T-helper 1 cell treated with Interleukin-12 subunit alpha and Interleukin-12 subunit beta and Interleukin-4 antibody, amounts not matched to agents 30 ng/mL and 1 ng/mL, for 36 hours (primary cell): ENCODE measurements at regions not wholly inside any gene's neighbourhood (a gene's known extent, or its start where the extent isn't known, plus 50 kb on each side); places are given as distances from the start of the nearest gene placed in this dataset.
"Not testable (repeated sequence)": the region's sequence is repeated elsewhere in the genome, so short reads cannot be mapped to it uniquely, and the experiment has no call there.

ENCODE experiments used
- intact Hi-C: fragments of 100-400 bp; cut with micrococcal nuclease; formaldehyde crosslinking; loops from one replicate; pipeline ENCODE4 v1.15.1; 2024

GRCh38 chr5:39633057-39633456 lies 208.3 kb upstream of the DAB2 start:
- intact Hi-C loops, result no loop called here

GRCh38 chr5:39631958-39632357 lies 207.2 kb upstream of the DAB2 start:
- intact Hi-C loops, result no loop called here

- intact Hi-C loops, result no loop called here
Measured at GRCh38 chr5:39629946-39630345, 205.2 kb upstream of the DAB2 start.

DNA sequence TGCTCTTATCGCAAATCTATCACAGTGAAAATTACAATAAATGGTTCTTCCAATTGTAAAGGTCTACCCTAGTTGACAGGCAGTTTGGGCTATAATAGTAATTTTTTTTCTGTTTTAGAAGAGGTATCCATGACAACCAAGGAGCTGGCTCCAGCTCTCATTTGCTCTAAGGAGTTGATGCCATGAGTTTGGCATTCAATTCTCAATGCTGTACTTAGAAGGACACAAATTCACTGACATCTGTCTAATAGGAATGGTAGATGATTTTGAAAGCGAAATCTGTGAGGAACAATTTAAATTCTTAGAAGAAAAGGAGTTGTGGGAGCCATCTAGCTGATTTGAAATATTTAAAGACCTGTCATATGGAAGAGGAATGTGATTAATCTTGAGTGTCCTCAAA lies 203.6 kb upstream of the DAB2 start:
- intact Hi-C loops, result no loop called here

DNA sequence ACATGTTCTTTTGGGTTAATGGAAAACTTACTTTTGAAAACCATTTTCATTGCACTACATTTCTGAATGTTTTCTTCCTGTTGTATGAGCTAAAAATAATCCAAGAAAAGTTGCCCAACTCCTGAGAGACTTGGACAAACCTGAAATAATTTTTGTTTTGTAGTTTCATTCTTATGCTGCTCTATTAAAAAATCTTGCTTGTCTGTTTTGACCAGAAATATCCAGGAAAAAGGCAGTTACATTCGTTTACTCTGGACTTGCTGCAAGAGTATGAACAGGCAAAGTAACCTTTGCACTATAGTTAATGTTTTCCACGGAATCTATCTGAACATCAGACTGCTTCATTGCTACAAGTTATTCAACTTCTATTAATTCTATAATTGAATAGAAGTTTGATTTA lies 200.1 kb upstream of the DAB2 start:
- intact Hi-C loops, result no loop called here

DNA sequence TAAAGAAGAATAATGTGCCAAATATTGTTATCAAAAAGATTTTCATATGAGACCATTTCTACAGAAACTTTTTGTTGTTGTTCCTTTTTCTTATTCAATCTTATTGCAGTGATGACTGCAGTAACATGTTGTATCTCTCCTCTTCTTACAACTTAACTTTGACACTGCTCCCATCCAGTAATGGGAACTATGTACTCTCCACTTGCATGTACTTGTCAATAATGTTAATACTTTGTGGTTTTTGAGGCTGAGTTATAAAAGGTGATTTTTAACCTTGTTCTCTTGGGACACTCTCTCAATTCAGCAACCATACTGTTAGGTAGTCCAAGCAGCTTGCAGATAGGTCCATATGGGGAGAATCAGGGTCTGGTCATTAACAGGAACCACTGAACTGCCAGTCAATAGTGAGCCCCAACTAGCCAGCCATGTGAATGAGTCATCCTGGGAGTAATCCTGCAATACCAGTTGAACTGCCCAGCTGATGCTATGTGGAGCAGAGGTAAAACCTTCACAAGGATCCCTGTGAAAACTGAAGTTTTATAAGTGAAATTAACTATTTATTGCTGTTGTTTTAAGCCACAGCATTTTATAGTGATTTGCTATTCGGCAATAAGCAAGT lies 199.6 kb upstream of the DAB2 start:
- intact Hi-C loops, result no loop called here

- intact Hi-C loops, result no loop called here
Measured at GRCh38 chr5:39623291-39623865, 198.6 kb upstream of the DAB2 start.

DNA sequence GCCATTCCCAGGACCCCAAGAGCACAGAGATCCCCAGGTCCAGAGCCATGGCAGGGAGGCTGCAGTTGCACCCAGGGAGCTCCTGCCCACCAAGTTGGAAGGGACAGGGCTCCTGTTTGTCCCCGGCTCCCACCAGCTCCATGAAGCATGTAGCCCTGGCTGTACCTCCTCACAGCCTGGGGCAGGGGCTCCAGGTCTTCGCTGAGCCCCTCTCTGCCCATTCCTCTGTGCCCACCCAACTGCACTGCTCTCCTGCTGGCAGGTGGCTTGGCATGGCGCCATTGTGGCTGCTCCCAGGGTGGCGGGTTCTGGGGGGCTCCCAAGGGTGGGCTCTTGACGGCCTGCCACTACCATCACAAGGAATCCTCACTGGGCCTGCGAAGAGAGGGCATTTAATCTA lies 197.5 kb upstream of the DAB2 start:
- intact Hi-C loops, result no loop called here

GRCh38 chr5:39619168-39619818 lies 194.5 kb upstream of the DAB2 start:
- intact Hi-C loops, result no loop called here

GRCh38 chr5:39618391-39618790 lies 193.6 kb upstream of the DAB2 start:
- intact Hi-C loops, result no loop called here

GRCh38 chr5:39616131-39616530 lies 191.4 kb upstream of the DAB2 start:
- intact Hi-C loops, result no loop called here

DNA sequence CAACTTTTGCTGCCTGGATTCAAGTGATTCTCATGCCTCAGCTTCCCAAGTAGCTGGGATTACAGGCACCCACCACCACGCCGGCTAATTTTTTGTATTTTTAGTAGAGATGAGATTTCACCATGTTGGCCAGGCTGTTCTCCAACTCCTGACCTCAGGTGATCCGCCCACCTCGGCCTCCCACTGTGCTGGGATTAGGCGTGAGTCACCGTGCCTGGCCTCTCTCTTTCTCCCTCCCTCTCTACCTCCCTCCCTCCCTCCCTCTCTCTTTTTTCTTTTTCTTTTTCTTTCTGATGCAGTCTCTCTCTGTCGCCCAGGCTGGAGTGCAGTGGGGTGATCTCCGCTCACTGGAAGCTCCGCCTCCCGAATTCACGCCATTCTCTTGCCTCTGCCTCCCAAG lies 186.3 kb upstream of the DAB2 start:
- intact Hi-C loops, result not testable (repeated sequence)

DNA sequence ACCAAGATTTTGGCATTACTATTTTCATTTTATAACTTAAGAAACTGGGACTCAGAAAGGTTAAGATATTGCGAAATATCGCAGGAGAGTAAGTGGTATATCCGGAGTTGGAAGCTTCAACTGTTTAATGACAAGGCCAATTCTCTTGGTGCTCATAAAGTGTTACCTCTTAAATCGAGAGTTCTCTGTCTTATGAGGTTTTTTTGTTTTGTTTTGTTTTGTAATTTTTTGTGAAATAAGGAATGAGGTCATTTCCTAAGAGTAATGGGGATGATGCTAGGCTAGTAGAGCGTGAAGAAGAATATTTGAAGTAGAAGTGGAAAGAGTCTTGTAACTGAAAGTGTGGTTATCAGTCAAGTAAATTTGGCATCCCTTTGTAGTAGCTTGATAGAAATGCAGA lies 183.2 kb upstream of the DAB2 start:
- intact Hi-C loops, result no loop called here

DNA sequence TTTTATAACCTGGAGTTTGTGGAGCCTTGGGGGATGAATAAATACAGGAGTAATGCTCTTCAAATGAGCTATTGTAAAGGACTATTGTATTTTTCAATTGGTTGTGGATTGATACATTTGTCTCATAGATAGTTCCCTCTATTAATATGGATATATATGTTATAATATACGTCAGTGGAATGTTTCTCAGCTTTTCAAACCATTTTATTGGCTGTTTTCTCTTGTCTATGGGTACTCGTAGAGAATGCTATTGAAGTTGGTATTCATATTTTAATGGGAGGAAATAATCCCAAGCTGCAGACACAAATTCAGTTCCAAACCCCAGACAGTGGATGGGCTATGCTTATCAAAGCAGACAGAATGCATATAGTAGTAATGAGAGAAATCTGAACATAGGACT lies 181.8 kb upstream of the DAB2 start:
- intact Hi-C loops, result no loop called here

DNA sequence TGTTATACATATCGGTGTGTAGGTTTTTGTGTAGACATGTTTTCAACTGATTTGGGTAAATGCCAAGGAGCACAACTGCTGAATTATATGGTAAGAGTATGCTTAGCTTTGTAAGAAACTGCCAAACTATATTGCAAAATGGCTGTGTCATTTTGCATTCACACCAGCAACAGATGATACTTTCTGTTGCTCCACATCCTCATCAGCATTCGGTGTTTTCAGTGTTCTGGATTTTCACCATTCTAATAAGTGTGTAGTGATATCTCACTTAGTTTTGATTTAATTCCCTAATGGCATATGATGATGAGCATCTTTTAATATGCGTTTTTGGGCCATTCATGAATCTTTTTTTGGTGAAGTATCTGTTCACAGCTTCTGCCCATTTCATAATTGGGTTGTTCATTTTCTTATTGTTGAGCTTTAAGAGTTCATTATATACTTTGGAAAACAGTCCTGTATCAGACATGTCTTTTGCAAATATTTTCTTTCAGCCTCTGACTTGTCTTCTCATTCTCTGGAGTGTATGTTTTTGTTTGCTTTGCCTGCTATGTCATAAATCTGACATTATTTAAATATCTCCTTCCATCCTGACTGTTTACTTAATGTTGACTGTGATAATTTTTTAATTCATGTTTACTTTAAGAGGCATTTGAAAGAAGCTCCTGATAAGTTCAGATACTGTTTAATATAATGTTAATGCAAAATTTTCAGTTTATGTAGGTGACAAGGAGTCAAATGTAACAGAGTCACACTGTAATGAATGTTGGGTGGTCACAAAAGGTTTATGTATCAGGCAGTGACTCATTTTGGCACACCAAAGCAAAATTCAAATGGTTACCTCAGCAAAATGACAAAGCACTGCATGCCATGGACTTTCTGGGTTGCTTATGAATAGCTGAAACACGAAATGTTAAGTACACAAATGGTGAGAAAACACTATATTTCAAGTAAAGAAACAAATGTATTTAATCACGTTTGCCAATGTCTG lies 181.1 kb upstream of the DAB2 start:
- intact Hi-C loops, result no loop called here

DNA sequence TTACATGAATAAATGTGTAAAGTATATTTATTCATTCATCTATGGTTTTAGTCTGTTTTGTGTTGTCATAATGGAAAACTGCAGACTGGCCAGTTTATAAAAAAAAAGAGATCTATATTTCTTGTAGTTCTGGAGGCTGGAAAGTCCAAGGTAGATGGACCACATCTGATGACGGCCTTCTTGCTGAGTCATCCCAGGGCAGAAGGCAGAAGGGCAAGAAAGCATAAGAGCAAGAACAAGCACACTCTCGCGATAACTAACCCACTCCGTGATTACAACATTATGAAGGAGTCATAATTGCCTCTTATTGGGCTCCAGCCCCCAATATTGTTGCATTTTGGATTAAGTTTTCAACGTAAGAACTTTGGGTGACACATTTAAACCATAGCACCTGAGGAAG lies 180.4 kb upstream of the DAB2 start:
- intact Hi-C loops, result no loop called here

- intact Hi-C loops, result no loop called here
Measured at GRCh38 chr5:39604491-39604890, 179.7 kb upstream of the DAB2 start.

GRCh38 chr5:39599721-39600431 lies 175.1 kb upstream of the DAB2 start:
- intact Hi-C loops, result loop anchor here (1.0 kb wide), 2 partner anchors 1088 to 1136 kb away; no protein-coding TSS in a partner anchor

DNA sequence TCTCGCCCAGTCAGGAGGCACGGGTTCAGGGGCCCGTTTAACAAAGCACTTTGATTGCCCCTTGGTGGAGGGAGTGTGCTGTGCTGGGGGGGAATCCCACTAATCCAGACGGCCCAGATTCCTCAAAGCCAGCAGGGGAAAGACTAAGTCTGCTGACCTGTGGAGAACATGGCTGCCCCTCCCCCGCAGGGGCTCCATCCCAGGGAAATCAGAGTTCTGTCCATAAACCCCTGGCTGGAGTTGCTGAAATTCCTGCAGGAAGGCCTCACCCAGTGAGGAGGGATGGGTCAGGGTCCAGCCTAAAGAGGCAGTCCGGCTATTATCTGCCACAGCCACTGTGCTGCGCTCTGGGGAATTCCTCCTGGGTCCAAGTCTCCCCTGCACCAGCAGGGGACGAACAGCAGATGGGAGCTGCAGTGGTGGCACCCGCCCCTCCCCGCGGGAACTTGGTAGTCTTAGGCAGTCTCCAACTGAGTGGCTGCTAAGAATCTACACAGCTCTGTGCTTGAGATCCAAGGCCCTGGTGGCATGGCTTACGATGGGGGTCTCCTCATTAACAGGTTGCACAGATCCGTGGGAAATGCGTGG lies 174.0 kb upstream of the DAB2 start:
- intact Hi-C loops, result no loop called here

DNA sequence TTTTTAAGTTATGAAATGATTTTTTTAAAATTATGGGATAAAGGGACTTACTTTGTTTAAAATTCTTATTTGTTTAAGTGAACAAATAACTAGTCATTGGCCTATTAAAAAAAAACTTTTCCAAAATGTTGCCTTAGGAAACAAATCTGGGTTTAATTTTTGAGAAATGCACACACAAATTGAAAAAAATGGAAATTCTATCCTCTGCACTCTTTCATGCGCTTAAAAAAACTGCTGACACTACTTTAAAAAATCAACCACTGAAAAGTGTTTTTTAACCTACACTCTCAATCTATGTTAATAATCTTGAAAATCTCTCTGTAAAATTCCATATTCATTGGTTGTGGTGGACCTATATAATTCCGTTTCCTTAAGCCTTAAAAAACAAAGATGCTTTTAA lies 163.4 kb upstream of the DAB2 start:
- intact Hi-C loops, result no loop called here

- intact Hi-C loops, result no loop called here
Measured at GRCh38 chr5:39587675-39588074, 162.9 kb upstream of the DAB2 start.
